GM23338 (cell line): ENCODE measurements at regions not wholly inside any gene's neighbourhood (a gene's known extent, or its start where the extent isn't known, plus 50 kb on each side); places are given as distances from the start of the nearest gene placed in this dataset.
A peak's percentile ranks its signal among the peaks of the same experiment; 100 is the strongest.

Source experiments
- ATAC-seq: fragments of 200-7000 bp; cut with Tn5 transposase; 3 replicates; pipeline ENCODE4 v1.9.1; 2020
- DNase-seq: peaks from one replicate; pipeline ENCODE4 v3.0.0-alpha.2; 2015; ENCODE audit warnings: low spot score
- H2AFZ ChIP-seq: fragments of 200-600 bp; sonication (generic); 2 replicates; pipeline ENCODE4 v1.8.0; 2016; ENCODE audit warnings: antibody characterized with exemption, mild to moderate bottlenecking, moderate library complexity
- H3F3A ChIP-seq: fragments of 200-600 bp; sonication (generic); replicated peaks from 2 replicates; pipeline ENCODE4 v1.8.0; 2017; ENCODE audit warnings: antibody characterized with exemption, mixed run types, low read depth
- H3K27ac ChIP-seq: fragments of 200-600 bp; sonication (generic); 2 replicates; pipeline ENCODE4 v1.6.1; 2016; ENCODE audit warnings: low read depth
- H3K27me3 ChIP-seq: fragments of 200-600 bp; sonication (generic); 2 replicates; pipeline ENCODE4 v1.8.0; 2016; ENCODE audit warnings: mild to moderate bottlenecking, mixed run types, moderate library complexity; ENCODE audit not compliant: insufficient read depth
- H3K36me3 ChIP-seq: fragments of 200-600 bp; sonication (generic); 2 replicates; pipeline ENCODE4 v1.8.0; 2016; ENCODE audit warnings: mild to moderate bottlenecking; ENCODE audit not compliant: insufficient read depth
- H3K4me1 ChIP-seq: fragments of 200-600 bp; sonication (generic); 2 replicates; pipeline ENCODE4 v1.8.0; 2016; ENCODE audit warnings: mild to moderate bottlenecking, moderate library complexity; ENCODE audit not compliant: insufficient read depth
- H3K4me2 ChIP-seq: fragments of 200-600 bp; sonication (generic); 2 replicates; pipeline ENCODE4 v1.7.1; 2017; ENCODE audit warnings: mixed run types
- H3K4me3 ChIP-seq: fragments of 200-600 bp; sonication (generic); 2 replicates; pipeline ENCODE4 v1.6.1; 2016; ENCODE audit warnings: mixed run types
- H3K79me2 ChIP-seq: fragments of 200-600 bp; sonication (generic); replicated peaks from 2 replicates; pipeline ENCODE4 v1.8.0; 2017; ENCODE audit warnings: mild to moderate bottlenecking; ENCODE audit not compliant: insufficient read depth
- H3K9me2 ChIP-seq: fragments of 200-600 bp; sonication (generic); 2 replicates; pipeline ENCODE4 v1.8.0; 2017; ENCODE audit not compliant: insufficient read depth
- H4K20me1 ChIP-seq: fragments of 200-600 bp; sonication (generic); replicated peaks from 2 replicates; pipeline ENCODE4 v1.8.0; 2017; ENCODE audit warnings: mild to moderate bottlenecking; ENCODE audit not compliant: insufficient read depth
- H3K27ac Mint-ChIP-seq: 2 replicates; pipeline ENCODE4 v1.8.0; 2020; ENCODE audit warnings: inconsistent platforms, mild to moderate bottlenecking, moderate library complexity, mixed read lengths
- H3K27me3 Mint-ChIP-seq: 3 replicates; pipeline ENCODE4 v1.8.0; 2022; ENCODE audit warnings: low read depth, mild to moderate bottlenecking, moderate library complexity, mixed read lengths, inconsistent platforms; ENCODE audit not compliant: insufficient read depth, poor library complexity
- H3K36me3 Mint-ChIP-seq: 3 replicates; pipeline ENCODE4 v1.8.0; 2021; ENCODE audit warnings: low read depth, mild to moderate bottlenecking, inconsistent platforms, moderate library complexity, mixed read lengths
- H3K4me1 Mint-ChIP-seq: 3 replicates; pipeline ENCODE4 v1.8.0; 2020; ENCODE audit warnings: mild to moderate bottlenecking, inconsistent platforms, mixed read lengths
- H3K4me3 Mint-ChIP-seq: 3 replicates; pipeline ENCODE4 v1.8.0; 2021; ENCODE audit warnings: moderate library complexity, mild to moderate bottlenecking, inconsistent platforms, mixed read lengths
- H3K9me3 Mint-ChIP-seq: 3 replicates; pipeline ENCODE4 v1.8.0; 2020; ENCODE audit warnings: moderate library complexity, mild to moderate bottlenecking, inconsistent platforms, mixed read lengths
- CREB1 ChIP-seq: fragments of 250-450 bp; sonication (Bioruptor Pico); IDR thresholded peaks from 2 replicates; pipeline ENCODE4 v1.5.0; 2020; ENCODE audit warnings: low read depth, mild to moderate bottlenecking, moderate library complexity
- ETS1 ChIP-seq: IDR thresholded peaks from 2 replicates; pipeline ENCODE4 v1.6.1; 2016; ENCODE audit warnings: antibody characterized with exemption
- EZH2 ChIP-seq: fragments of 200-600 bp; sonication (generic); IDR thresholded peaks from one replicate; pipeline ENCODE4 v1.8.0; 2017; ENCODE audit warnings: antibody characterized with exemption, mild to moderate bottlenecking, low read depth; ENCODE audit not compliant: unreplicated experiment
- EZH2phosphoT487 ChIP-seq: fragments of 200-600 bp; sonication (generic); IDR thresholded peaks from one replicate; pipeline ENCODE4 v1.8.1; 2018; ENCODE audit warnings: antibody characterized with exemption; ENCODE audit not compliant: unreplicated experiment
- JUNB ChIP-seq: IDR thresholded peaks from one replicate; pipeline ENCODE4 v1.6.1; 2016; ENCODE audit warnings: antibody characterized with exemption; ENCODE audit not compliant: unreplicated experiment
- NANOG ChIP-seq: IDR thresholded peaks from 2 replicates; pipeline ENCODE4 v1.6.1; 2016; ENCODE audit warnings: antibody characterized with exemption, borderline replicate concordance
- POLR2AphosphoS5 ChIP-seq: IDR thresholded peaks from 2 replicates; pipeline ENCODE4 v1.6.1; 2016; ENCODE audit warnings: antibody characterized with exemption, low read depth
- REST ChIP-seq: IDR thresholded peaks from one replicate; pipeline ENCODE4 v1.6.1; 2018; ENCODE audit warnings: antibody characterized with exemption; ENCODE audit not compliant: unreplicated experiment
- STAT1 ChIP-seq: IDR thresholded peaks from one replicate; pipeline ENCODE4 v1.6.1; 2016; ENCODE audit warnings: antibody characterized with exemption; ENCODE audit not compliant: unreplicated experiment
- ZNF114 ChIP-seq: fragments of 250-450 bp; sonication (Bioruptor Pico); IDR thresholded peaks from 2 replicates; pipeline ENCODE4 v1.5.0; 2020; ENCODE audit warnings: mild to moderate bottlenecking, moderate library complexity
- ZNF331 ChIP-seq: fragments of 250-450 bp; sonication (Bioruptor Pico); IDR thresholded peaks from 2 replicates; pipeline ENCODE4 v1.5.0; 2020; ENCODE audit warnings: low read depth, mild to moderate bottlenecking, moderate library complexity
- TF ChIP-seq, protein P1 (sequence below): fragments of 250-450 bp; sonication (Bioruptor Pico); IDR thresholded peaks from 2 replicates; pipeline ENCODE4 v1.5.0; 2020; ENCODE audit warnings: mild to moderate bottlenecking, moderate library complexity
- TF ChIP-seq, protein P2 (sequence below), 2 experiments: fragments of 200-600 bp in 1 of 2; sonication (generic) in 1 of 2; conservative IDR thresholded peaks; 2 replicates each; pipeline versions ENCODE4 v1.5.1 to v1.6.1; 2016 to 2017; ENCODE audit warnings: antibody characterized with exemption in 2 of 2, low read depth in 2 of 2, mild to moderate bottlenecking in 2 of 2, moderate library complexity in 1 of 2

DNA sequence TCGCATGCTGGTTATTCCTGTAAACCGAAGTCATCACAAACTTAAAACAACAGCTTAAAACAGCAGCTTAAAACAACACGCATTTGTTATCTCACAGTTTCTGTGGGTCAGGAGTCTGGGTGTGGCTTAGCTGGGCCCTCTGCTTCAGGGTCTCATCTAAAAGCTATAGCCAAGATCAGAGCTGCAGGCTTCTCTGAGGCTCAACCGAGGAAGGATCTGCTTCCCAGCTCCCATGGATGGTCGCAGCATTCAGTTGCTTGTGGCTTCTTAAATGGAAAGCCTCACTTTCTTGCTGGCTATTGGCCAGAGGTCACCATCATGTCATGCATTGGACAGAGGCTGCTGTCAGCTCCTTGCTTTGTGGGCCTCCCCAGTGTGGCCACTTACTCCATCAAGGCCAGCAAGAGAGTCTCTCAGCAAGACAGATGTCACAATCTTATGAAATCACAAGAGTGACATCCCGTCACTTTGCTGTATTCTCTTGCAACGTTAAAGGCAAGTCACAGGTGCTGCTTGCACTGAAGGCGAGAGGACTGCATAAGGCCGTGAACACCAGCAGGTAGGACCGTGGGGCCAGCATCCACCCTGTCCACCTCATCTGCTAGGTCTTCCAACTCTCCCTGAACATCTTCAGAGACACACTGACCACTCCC, 117.9 kb upstream of the TNRC6C start:
- H3K27ac Mint-ChIP-seq: no peak overlapping the region
- Histone ChIP-seq H3F3A (no peaks in the 10 kb centered on the region), H3K4me2 (no peak overlapping the region), H3K79me2 (no peaks in the 10 kb centered on the region), H3K36me3 (no peaks in the 10 kb centered on the region), H3K9me2 (no peaks in the 10 kb centered on the region), H3K4me1 (no peaks in the 10 kb centered on the region), H3K4me3 (no peak overlapping the region), H3K27ac (no peak overlapping the region), H4K20me1 (no peaks in the 10 kb centered on the region), H3K27me3 (no peaks in the 10 kb centered on the region), H2AFZ (peak overlapping the region; percentile 69)
- peaks cover 16% of the 10 kb centered on the region for H3K4me1 Mint-ChIP-seq
- H3K9me3 Mint-ChIP-seq: peaks cover 2% of the 10 kb centered on the region; the same call in 2 of the 3 replicates
- TF ChIP-seq STAT1: no peak
- TF ChIP-seq ZNF331 (CRISPR knock-in tag): no peak
- TF ChIP-seq ETS1: no peak
- no peak for TF ChIP-seq ZNF114 (CRISPR knock-in tag)
- TF ChIP-seq JUNB: no peak
- TF ChIP-seq, protein P1, sequence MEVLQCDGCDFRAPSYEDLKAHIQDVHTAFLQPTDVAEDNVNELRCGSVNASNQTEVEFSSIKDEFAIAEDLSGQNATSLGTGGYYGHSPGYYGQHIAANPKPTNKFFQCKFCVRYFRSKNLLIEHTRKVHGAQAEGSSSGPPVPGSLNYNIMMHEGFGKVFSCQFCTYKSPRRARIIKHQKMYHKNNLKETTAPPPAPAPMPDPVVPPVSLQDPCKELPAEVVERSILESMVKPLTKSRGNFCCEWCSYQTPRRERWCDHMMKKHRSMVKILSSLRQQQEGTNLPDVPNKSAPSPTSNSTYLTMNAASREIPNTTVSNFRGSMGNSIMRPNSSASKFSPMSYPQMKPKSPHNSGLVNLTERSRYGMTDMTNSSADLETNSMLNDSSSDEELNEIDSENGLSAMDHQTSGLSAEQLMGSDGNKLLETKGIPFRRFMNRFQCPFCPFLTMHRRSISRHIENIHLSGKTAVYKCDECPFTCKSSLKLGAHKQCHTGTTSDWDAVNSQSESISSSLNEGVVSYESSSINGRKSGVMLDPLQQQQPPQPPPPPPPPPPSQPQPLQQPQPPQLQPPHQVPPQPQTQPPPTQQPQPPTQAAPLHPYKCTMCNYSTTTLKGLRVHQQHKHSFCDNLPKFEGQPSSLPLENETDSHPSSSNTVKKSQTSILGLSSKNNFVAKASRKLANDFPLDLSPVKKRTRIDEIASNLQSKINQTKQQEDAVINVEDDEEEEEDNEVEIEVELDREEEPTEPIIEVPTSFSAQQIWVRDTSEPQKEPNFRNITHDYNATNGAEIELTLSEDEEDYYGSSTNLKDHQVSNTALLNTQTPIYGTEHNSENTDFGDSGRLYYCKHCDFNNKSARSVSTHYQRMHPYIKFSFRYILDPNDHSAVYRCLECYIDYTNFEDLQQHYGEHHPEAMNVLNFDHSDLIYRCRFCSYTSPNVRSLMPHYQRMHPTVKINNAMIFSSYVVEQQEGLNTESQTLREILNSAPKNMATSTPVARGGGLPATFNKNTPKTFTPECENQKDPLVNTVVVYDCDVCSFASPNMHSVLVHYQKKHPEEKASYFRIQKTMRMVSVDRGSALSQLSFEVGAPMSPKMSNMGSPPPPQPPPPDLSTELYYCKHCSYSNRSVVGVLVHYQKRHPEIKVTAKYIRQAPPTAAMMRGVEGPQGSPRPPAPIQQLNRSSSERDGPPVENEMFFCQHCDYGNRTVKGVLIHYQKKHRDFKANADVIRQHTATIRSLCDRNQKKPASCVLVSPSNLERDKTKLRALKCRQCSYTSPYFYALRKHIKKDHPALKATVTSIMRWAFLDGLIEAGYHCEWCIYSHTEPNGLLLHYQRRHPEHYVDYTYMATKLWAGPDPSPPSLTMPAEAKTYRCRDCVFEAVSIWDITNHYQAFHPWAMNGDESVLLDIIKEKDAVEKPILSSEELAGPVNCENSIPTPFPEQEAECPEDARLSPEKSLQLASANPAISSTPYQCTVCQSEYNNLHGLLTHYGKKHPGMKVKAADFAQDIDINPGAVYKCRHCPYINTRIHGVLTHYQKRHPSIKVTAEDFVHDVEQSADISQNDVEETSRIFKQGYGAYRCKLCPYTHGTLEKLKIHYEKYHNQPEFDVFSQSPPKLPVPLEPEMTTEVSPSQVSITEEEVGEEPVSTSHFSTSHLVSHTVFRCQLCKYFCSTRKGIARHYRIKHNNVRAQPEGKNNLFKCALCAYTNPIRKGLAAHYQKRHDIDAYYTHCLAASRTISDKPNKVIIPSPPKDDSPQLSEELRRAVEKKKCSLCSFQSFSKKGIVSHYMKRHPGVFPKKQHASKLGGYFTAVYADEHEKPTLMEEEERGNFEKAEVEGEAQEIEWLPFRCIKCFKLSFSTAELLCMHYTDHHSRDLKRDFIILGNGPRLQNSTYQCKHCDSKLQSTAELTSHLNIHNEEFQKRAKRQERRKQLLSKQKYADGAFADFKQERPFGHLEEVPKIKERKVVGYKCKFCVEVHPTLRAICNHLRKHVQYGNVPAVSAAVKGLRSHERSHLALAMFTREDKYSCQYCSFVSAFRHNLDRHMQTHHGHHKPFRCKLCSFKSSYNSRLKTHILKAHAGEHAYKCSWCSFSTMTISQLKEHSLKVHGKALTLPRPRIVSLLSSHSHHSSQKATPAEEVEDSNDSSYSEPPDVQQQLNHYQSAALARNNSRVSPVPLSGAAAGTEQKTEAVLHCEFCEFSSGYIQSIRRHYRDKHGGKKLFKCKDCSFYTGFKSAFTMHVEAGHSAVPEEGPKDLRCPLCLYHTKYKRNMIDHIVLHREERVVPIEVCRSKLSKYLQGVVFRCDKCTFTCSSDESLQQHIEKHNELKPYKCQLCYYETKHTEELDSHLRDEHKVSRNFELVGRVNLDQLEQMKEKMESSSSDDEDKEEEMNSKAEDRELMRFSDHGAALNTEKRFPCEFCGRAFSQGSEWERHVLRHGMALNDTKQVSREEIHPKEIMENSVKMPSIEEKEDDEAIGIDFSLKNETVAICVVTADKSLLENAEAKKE (CRISPR knock-in tag): no peak
- TF ChIP-seq REST: no peak
- no peak for TF ChIP-seq POLR2AphosphoS5
- no peak for TF ChIP-seq EZH2
- no peak for TF ChIP-seq EZH2phosphoT487
- TF ChIP-seq, protein P2, sequence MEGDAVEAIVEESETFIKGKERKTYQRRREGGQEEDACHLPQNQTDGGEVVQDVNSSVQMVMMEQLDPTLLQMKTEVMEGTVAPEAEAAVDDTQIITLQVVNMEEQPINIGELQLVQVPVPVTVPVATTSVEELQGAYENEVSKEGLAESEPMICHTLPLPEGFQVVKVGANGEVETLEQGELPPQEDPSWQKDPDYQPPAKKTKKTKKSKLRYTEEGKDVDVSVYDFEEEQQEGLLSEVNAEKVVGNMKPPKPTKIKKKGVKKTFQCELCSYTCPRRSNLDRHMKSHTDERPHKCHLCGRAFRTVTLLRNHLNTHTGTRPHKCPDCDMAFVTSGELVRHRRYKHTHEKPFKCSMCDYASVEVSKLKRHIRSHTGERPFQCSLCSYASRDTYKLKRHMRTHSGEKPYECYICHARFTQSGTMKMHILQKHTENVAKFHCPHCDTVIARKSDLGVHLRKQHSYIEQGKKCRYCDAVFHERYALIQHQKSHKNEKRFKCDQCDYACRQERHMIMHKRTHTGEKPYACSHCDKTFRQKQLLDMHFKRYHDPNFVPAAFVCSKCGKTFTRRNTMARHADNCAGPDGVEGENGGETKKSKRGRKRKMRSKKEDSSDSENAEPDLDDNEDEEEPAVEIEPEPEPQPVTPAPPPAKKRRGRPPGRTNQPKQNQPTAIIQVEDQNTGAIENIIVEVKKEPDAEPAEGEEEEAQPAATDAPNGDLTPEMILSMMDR (conservative IDR thresholded peaks at IDR 0.05; ENCODE audit: low read depth in 2 of 2): no peak
- TF ChIP-seq CREB1 (CRISPR knock-in tag): no peak
- no peak for TF ChIP-seq NANOG
- no peak for DNase-seq
- peaks cover 6% of the 10 kb centered on the region for H3K27me3 Mint-ChIP-seq
- no peaks in the 10 kb centered on the region for H3K36me3 Mint-ChIP-seq
- ATAC-seq: no peak
- H3K4me3 Mint-ChIP-seq: no peak overlapping the region
